CD4-positive, alpha-beta memory T cell (primary cell): ENCODE measurements at regions not wholly inside any gene's neighbourhood (a gene's known extent, or its start where the extent isn't known, plus 50 kb on each side); places are given as distances from the start of the nearest gene placed in this dataset.

Source experiments
- CTCF ChIA-PET: fragments of 350-600 bp; sonication (Branson Sonifier 250); formaldehyde crosslinking; loops from one replicate; lab custom pipeline; 2021; ENCODE audit warnings: inconsistent platforms; ENCODE audit not compliant: partially characterized antibody; lab: Charles Lee
- POLR2A ChIA-PET: fragments of 350-600 bp; sonication (Branson Sonifier 250); formaldehyde crosslinking; loops from one replicate; lab custom pipeline; 2021; ENCODE audit not compliant: partially characterized antibody; lab: Charles Lee
- DNase-seq, 5 donors: peaks; one replicate each; pipeline versions ENCODE4 v3.0.0 to v3.0.0-alpha.2; 2020 to 2022; ENCODE audit warnings: mixed read lengths in 1 of 5
- H3K27ac ChIP-seq: one replicate; pipeline ENCODE4 v1.7.0; 2013; ENCODE audit warnings: low read depth, low read length
- H3K27me3 ChIP-seq: 2 replicates; pipeline ENCODE4 v1.7.0; 2013; ENCODE audit warnings: mild to moderate bottlenecking, low read length, moderate library complexity; ENCODE audit not compliant: insufficient read depth
- H3K36me3 ChIP-seq: 2 replicates; pipeline ENCODE4 v1.7.0; 2013; ENCODE audit warnings: mild to moderate bottlenecking, low read length, moderate library complexity; ENCODE audit not compliant: insufficient read depth
- H3K4me1 ChIP-seq: 2 replicates; pipeline ENCODE4 v1.7.0; 2013; ENCODE audit warnings: mild to moderate bottlenecking, low read length, moderate library complexity; ENCODE audit not compliant: insufficient read depth
- H3K4me3 ChIP-seq, 2 donors: one replicate each; pipeline ENCODE4 v1.7.0; 2013; ENCODE audit warnings: low read length in 2 of 2, mild to moderate bottlenecking in 1 of 2
- H3K9me3 ChIP-seq, 2 donors: one replicate each; pipeline ENCODE4 v1.7.0; 2013; ENCODE audit warnings: low read length in 2 of 2, control low read depth in 1 of 2; ENCODE audit not compliant: control insufficient read depth in 1 of 2
- H3K27ac Mint-ChIP-seq, 7 donors: one replicate each; pipeline ENCODE4 v1.8.0; 2020 to 2021; ENCODE audit warnings: mixed read lengths in 7 of 7, mild to moderate bottlenecking in 6 of 7, inconsistent platforms in 3 of 7, moderate library complexity in 3 of 7
- H3K27me3 Mint-ChIP-seq, 2 donors: one replicate each; pipeline ENCODE4 v1.8.0; 2020 to 2021; ENCODE audit warnings: mixed read lengths in 2 of 2
- H3K36me3 Mint-ChIP-seq, 2 donors: one replicate each; pipeline ENCODE4 v1.8.0; 2020 to 2021; ENCODE audit warnings: mixed read lengths in 2 of 2, inconsistent platforms in 1 of 2, mild to moderate bottlenecking in 1 of 2
- H3K4me1 Mint-ChIP-seq, 4 donors: one replicate each; pipeline ENCODE4 v1.8.0; 2020 to 2021; ENCODE audit warnings: mixed read lengths in 4 of 4, mild to moderate bottlenecking in 1 of 4
- H3K4me3 Mint-ChIP-seq, 8 donors: one replicate each; pipeline ENCODE4 v1.8.0; 2020 to 2021; ENCODE audit warnings: mixed read lengths in 8 of 8, mild to moderate bottlenecking in 7 of 8, moderate library complexity in 6 of 8, inconsistent platforms in 3 of 8
- H3K9me3 Mint-ChIP-seq, 8 donors: one replicate each; pipeline ENCODE4 v1.8.0; 2020 to 2021; ENCODE audit warnings: mixed read lengths in 8 of 8, mild to moderate bottlenecking in 5 of 8, inconsistent platforms in 3 of 8, moderate library complexity in 1 of 8
- intact Hi-C: fragments of 100-400 bp; cut with micrococcal nuclease; formaldehyde crosslinking; loops from one replicate; pipeline ENCODE4 v1.15.1; 2023

- no peaks in the 10 kb centered on the region for H3K36me3 ChIP-seq
- H3K27ac Mint-ChIP-seq: peak overlapping the region in 1 of 7 donors; percentile 35
- CTCF ChIA-PET: no interaction called here
- no peaks in the 10 kb centered on the region for H3K27me3 ChIP-seq
- H3K4me1 Mint-ChIP-seq: no peaks in the 10 kb centered on the region
- H3K27ac ChIP-seq: no peak overlapping the region
- DNase-seq: no peak
- H3K4me3 Mint-ChIP-seq: no peak overlapping the region
- H3K4me3 ChIP-seq: no peak overlapping the region
- H3K9me3 ChIP-seq: no peaks in the 10 kb centered on the region
- no peaks in the 10 kb centered on the region for H3K9me3 Mint-ChIP-seq
- H3K4me1 ChIP-seq: no peaks in the 10 kb centered on the region
- peaks cover 13 to 16% of the 10 kb centered on the region in 2 donors for H3K27me3 Mint-ChIP-seq
- H3K36me3 Mint-ChIP-seq: no peaks in the 10 kb centered on the region
- POLR2A ChIA-PET: no interaction called here
- intact Hi-C loops: no loop called here
Measured at GRCh38 chr4:3656416-3657356, 109.5 kb upstream of the ADRA2C start.

- H3K27ac ChIP-seq: no peak overlapping the region
- H3K9me3 ChIP-seq: no peaks in the 10 kb centered on the region
- no peaks in the 10 kb centered on the region for H3K27me3 ChIP-seq
- Mint-ChIP-seq H3K4me3 (no peak overlapping the region), H3K27ac (no peak overlapping the region), H3K4me1 (no peaks in the 10 kb centered on the region), H3K27me3 (peaks cover 13 to 14% of the 10 kb centered on the region in 2 donors), H3K36me3 (no peaks in the 10 kb centered on the region), H3K9me3 (no peaks in the 10 kb centered on the region)
- H3K4me1 ChIP-seq: no peaks in the 10 kb centered on the region
- no peaks in the 10 kb centered on the region for H3K36me3 ChIP-seq
- H3K4me3 ChIP-seq: no peak overlapping the region
- intact Hi-C loops: no loop called here
- DNase-seq: no peak
- CTCF ChIA-PET: no interaction called here
- POLR2A ChIA-PET: no interaction called here
Measured at GRCh38 chr4:3655963-3656362, 110.2 kb upstream of the ADRA2C start.

DNA sequence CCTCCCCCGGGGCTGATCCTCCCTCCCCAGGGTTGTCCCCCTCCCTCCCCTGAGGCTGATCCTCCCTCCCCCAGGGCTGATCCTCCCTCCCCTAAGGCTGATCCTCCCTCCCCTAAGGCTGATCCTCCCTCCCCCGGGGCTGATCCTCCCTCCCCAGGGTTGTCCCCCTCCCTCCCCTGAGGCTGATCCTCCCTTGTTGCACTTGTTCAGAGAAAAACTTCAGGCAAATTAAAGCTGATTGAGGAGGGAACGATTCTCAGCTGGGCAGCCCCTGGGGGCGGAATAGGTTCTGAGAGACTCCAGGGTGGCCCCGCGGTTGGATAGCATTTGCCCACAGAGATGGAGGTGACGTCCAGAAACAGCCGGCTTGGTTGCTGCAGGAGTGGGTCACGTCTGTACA lies 110.7 kb upstream of the ADRA2C start:
- Histone ChIP-seq H3K27ac (no peak overlapping the region), H3K4me3 (no peak overlapping the region), H3K36me3 (no peaks in the 10 kb centered on the region), H3K27me3 (no peaks in the 10 kb centered on the region), H3K4me1 (no peaks in the 10 kb centered on the region), H3K9me3 (no peaks in the 10 kb centered on the region)
- Mint-ChIP-seq H3K27ac (no peak overlapping the region), H3K4me3 (no peak overlapping the region), H3K9me3 (peaks cover 0 to under 1% (median 0%) of the 10 kb centered on the region in 8 donors), H3K36me3 (no peaks in the 10 kb centered on the region), H3K4me1 (no peaks in the 10 kb centered on the region), H3K27me3 (peaks cover 9 to 10% of the 10 kb centered on the region in 2 donors)
- ChIA-PET CTCF (no interaction called here), POLR2A (no interaction called here)
- no peak for DNase-seq
- intact Hi-C loops: no loop called here

- ChIA-PET CTCF (no interaction called here), POLR2A (no interaction called here)
- no peaks in the 10 kb centered on the region for H3K4me1 ChIP-seq
- no peak overlapping the region for H3K4me3 ChIP-seq
- no peaks in the 10 kb centered on the region for H3K4me1 Mint-ChIP-seq
- peaks cover 0 to 3% (median 0%) of the 10 kb centered on the region in 8 donors for H3K9me3 Mint-ChIP-seq
- DNase-seq: no peak
- no peaks in the 10 kb centered on the region for H3K36me3 Mint-ChIP-seq
- peaks cover 7 to 8% of the 10 kb centered on the region in 2 donors for H3K27me3 Mint-ChIP-seq
- no peaks in the 10 kb centered on the region for H3K9me3 ChIP-seq
- H3K27ac Mint-ChIP-seq: no peak overlapping the region
- H3K36me3 ChIP-seq: no peaks in the 10 kb centered on the region
- intact Hi-C loops: no loop called here
- H3K4me3 Mint-ChIP-seq: no peak overlapping the region
- no peaks in the 10 kb centered on the region for H3K27me3 ChIP-seq
- H3K27ac ChIP-seq: no peak overlapping the region
Measured at GRCh38 chr4:3654036-3654807, 112.0 kb upstream of the ADRA2C start.

DNA sequence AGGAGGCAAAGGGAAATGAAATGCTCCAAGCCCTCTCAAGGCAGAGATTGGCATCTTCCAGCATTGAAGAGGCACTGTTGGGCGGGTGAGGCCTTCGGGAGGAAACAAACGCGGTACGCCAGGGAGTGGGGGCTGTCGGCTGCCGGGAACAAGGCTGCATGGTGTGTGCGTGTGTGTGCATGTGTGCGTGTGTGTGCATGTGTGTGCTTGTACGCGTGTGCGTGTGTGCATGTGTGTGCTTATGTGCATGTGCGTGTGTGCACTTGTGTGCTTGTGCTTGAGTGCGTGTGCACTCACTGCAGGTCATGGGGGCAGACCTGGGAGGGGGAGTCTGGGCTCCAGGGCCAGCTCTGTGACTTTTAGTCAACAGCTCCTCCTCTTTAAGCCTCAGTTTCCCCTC lies 113.6 kb upstream of the ADRA2C start:
- intact Hi-C loops: no loop called here
- H3K27ac ChIP-seq: no peak overlapping the region
- no peaks in the 10 kb centered on the region for H3K9me3 ChIP-seq
- ChIA-PET CTCF (no interaction called here), POLR2A (no interaction called here)
- DNase-seq: no peak
- no peaks in the 10 kb centered on the region for H3K4me1 ChIP-seq
- Mint-ChIP-seq H3K9me3 (peaks cover 0 to 3% (median 0%) of the 10 kb centered on the region in 8 donors), H3K4me3 (no peak overlapping the region), H3K27ac (no peak overlapping the region), H3K4me1 (no peaks in the 10 kb centered on the region), H3K36me3 (no peaks in the 10 kb centered on the region), H3K27me3 (peaks cover 4 to 8% of the 10 kb centered on the region in 2 donors)
- no peaks in the 10 kb centered on the region for H3K36me3 ChIP-seq
- no peaks in the 10 kb centered on the region for H3K27me3 ChIP-seq
- H3K4me3 ChIP-seq: no peak overlapping the region

DNA sequence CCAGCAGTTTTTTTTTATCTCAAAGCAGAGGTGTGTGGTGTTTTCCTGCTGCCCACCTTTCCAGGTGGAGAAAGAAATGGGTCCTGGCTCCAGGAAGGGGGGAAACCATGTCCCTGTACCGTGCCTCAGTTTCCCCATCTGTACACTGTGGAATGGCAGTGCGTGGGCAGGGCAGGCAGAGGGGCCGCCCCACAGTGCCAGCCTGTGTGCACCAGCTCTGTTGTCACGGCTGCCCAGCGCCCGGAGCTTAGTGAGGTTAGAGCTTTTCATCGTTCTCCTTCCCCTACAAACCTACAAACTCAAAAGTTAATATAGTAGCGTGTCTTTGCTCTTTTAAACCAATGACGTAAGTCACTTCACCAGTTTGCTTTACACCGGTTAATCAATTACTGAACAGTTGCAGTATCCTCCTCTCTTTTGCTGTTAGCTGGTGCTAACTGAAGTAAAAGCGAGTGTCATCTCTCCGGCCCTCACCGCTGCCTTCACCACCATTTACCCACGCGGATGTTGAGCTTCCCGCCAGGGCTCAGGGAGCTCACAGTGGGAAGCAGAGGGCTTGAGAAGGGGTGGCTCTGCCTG lies 114.8 kb upstream of the ADRA2C start:
- Mint-ChIP-seq H3K9me3 (peaks cover 0 to 3% (median 0%) of the 10 kb centered on the region in 8 donors), H3K4me1 (no peaks in the 10 kb centered on the region), H3K4me3 (no peak overlapping the region), H3K36me3 (no peaks in the 10 kb centered on the region), H3K27me3 (peaks cover 3 to 6% of the 10 kb centered on the region in 2 donors), H3K27ac (no peak overlapping the region)
- no peaks in the 10 kb centered on the region for H3K27me3 ChIP-seq
- intact Hi-C loops: no loop called here
- DNase-seq: no peak
- H3K4me3 ChIP-seq: no peak overlapping the region
- H3K9me3 ChIP-seq: no peaks in the 10 kb centered on the region
- no peak overlapping the region for H3K27ac ChIP-seq
- POLR2A ChIA-PET: no interaction called here
- CTCF ChIA-PET: no interaction called here
- H3K4me1 ChIP-seq: no peaks in the 10 kb centered on the region
- H3K36me3 ChIP-seq: no peaks in the 10 kb centered on the region

- H3K27me3 Mint-ChIP-seq: peaks cover 0 to 2% of the 10 kb centered on the region in 2 donors
- Histone ChIP-seq H3K27ac (no peak overlapping the region), H3K4me1 (no peaks in the 10 kb centered on the region), H3K27me3 (no peaks in the 10 kb centered on the region), H3K36me3 (no peaks in the 10 kb centered on the region), H3K4me3 (no peak overlapping the region), H3K9me3 (no peaks in the 10 kb centered on the region)
- no peaks in the 10 kb centered on the region for H3K36me3 Mint-ChIP-seq
- no peak for DNase-seq
- no peak overlapping the region for H3K27ac Mint-ChIP-seq
- ChIA-PET POLR2A (no interaction called here), CTCF (no interaction called here)
- H3K4me3 Mint-ChIP-seq: no peak overlapping the region
- H3K9me3 Mint-ChIP-seq: peaks cover 0 to 3% (median 0%) of the 10 kb centered on the region in 8 donors
- no peaks in the 10 kb centered on the region for H3K4me1 Mint-ChIP-seq
- intact Hi-C loops: no loop called here
Measured at GRCh38 chr4:3649491-3649890, 116.7 kb upstream of the ADRA2C start.
